Activated CD4-positive, alpha-beta T cell treated with anti-CD3 and anti-CD28 coated beads for 4 hours (primary cell): ENCODE measurements at regions not wholly inside any gene's neighbourhood (a gene's known extent, or its start where the extent isn't known, plus 50 kb on each side); places are given as distances from the start of the nearest gene placed in this dataset.

Experiments used
- DNase-seq, 2 donors: peaks; one replicate each; pipeline ENCODE4 v3.0.0-alpha.2; 2020

DNA sequence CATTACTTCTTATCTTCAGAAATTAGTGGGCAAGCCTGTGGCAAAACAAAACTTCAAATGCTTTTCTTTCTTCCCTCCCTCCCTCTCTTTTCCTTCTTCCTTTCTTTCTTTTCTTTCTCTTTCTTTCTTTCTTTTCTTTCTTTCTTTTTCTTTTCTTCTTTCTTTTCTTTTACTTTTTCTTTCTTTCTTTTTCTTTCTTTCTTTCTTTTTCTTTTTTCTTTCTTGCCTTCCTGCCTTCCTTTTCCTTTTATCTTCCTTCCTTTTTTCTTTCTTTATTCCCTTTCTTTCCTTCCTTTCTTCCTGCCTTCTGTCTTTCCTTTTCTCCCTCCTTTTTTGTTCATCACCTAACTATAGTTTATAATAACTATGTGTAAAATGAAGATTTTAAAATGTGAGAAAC lies 295.1 kb downstream of the SMOC2 start:
- no peak for DNase-seq

DNA sequence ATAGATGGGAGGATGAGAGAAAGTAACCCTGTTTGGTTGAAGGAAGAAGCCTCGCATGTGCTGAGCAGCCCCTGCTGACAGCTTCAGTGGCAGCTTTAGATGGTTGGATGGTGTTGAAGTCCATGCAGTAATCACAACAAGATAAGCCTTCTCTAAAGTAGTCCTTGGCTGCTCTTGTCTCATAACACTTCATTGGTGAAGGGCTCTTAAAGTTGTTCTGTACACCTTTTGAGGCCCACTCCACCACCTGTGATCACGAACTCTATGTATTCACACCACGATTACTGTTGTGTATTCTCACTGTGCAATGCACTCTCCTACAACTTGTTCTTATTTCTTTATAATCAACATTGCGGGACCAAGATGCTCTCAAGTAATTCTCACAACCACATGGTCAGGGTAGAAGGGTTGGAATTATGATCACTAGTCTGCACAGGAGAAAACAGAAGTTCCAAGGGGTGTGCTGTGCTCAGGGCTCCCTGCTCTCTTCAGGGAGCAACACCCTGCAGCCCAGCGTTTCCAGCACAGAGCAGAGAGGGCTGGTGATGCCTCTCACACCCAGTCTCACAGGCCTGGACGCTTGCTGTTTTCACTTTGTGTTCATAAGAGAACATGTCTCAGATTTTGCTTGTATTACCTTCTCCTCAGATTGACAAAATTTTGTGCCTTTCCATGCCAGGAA lies 294.4 kb downstream of the SMOC2 start:
- no peak for DNase-seq

GRCh38 chr6:168734523-168734922 lies 293.5 kb downstream of the SMOC2 start:
- no peak for DNase-seq

GRCh38 chr6:168732676-168733075 lies 291.7 kb downstream of the SMOC2 start:
- DNase-seq, result no peak

GRCh38 chr6:168730931-168731716 lies 290.1 kb downstream of the SMOC2 start:
- no peak for DNase-seq

DNA sequence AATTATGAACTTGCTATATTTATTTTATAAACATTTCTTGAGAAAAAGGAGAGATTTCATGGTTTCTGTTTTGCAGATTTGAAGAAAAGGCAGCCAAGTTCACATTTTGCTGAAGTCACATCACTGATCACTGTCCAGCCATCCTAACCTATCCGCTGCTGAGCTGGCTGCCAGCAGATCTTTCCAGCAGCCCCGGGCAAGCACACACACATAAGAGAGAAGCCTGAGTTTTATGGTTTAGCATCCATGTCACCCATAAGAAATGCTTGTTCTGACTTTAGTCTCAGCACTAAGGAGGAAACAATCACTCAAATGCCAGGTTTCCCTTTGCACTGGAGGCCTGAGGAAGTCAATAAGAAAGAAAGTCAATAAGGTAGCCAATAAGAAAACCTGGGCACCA lies 287.1 kb downstream of the SMOC2 start:
- DNase-seq, result no peak

DNA sequence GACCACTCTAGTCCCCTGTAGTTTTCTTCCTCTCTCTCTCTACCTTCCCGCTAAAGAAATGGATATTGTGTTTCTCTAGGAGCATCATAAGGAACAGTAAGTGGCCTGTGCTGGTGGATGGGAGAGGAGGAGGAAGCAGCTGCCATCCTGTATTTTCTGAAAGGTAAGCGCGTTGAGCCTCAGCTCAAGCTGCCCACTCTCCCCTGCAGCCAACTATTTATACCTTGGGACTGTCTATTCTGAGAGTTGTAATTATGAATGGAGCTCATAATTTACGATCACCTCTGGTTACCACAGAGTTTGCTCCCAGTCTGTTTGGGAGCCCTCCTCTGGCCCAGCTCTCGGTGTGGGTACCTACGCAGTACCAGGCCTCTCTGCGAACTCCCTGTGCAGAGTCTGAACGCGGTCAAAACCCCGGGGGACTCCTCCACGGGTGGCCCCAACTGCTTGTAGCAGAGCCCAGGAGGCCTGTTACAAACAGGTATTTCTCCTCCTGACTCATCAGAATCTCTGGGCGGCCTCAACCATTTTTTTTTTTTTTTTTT lies 285.4 kb downstream of the SMOC2 start:
- no peak for DNase-seq

DNA sequence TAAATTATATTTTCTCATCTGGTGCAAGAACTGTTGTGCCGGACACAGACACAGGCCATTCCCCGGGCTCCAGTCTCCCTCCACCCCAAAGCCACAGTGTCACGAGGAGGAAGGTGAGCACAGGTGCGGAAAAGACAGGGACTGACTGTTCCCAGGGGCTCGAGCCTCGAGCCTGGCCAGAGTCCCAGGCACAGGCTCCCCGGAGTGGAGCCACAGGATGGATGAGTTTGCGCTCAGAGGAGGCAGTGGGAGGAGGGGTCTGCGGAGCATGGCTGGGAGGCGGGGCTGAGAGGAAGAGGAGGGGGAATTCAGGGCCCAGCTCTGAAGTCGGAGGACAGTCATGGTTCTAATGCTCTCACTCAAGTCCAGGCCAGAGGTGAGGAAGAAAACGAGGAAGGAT lies 284.8 kb downstream of the SMOC2 start:
- no peak for DNase-seq

GRCh38 chr6:168724669-168725570 lies 283.9 kb downstream of the SMOC2 start:
- no peak for DNase-seq

GRCh38 chr6:168724033-168724432 lies 283.0 kb downstream of the SMOC2 start:
- DNase-seq, result no peak

DNA sequence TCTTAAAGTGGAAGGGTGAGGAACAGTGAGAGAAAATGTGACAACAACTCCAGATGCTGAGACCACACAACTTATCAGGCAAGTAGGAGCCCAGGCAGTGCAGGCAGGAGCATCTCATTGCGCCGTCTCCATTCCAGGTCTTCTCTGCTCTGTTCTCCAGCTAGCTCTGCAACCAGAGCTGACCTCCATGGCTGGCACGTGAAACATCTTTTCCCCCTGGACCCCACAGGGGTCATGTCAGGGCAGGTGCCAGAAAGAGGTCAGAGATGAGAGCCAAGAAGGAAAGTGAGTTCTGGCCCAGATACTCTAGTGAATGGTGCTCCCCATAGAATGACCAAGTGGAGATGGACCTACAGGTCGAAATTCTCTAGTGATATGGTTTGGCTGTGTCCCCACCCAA lies 281.4 kb downstream of the SMOC2 start:
- no peak for DNase-seq

- no peak for DNase-seq
These were observed 280.6 kb downstream of the SMOC2 start for GRCh38 chr6:168721571-168721970.

- no peak for DNase-seq
These were observed 278.9 kb downstream of the SMOC2 start for GRCh38 chr6:168719901-168720300.

DNA sequence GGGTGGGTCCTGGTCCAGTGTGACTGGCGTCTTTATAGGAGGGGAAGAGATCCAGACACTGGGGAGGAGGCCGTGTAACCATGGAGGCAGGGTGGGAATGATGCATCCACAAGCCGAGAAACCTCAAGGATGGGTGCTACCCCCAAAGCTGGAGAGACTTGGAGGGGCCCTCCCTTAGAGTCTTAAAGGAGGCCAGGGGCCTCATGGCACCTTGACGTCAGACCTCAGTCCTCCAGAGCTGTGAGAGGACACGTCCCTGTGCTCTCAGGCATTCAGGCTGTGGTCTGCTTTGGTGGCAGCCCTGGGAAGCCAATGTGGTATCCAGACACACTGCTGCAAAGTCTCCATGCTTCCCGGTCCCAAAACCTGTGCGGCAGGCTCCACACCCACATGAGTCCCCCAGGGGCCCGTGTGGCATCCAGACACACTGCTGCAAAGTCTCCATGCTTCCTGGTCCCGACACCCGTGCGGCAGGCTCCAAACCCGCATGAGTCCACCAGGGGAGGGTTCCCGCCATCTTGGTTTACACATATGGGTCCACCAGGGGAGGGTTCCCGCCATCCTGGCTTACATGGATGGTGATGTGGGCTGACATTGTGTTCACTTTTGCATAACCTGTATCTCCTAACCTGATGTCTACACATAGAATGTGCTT lies 278.0 kb downstream of the SMOC2 start:
- no peak for DNase-seq
